Forelimb muscle (tissue), 1 donor: ENCODE measurements at regions not wholly inside any gene's neighbourhood (a gene's known extent, or its start where the extent isn't known, plus 50 kb on each side); places are given as distances from the start of the nearest gene placed in this dataset.

Experiments
- DNase-seq: peaks from one replicate; pipeline ENCODE4 v3.0.0-alpha.2; 2013; ENCODE audit warnings: low read depth

- no peak for DNase-seq
Measured at GRCh38 chr3:34011171-34012101, 213.0 kb downstream of the PDCD6IP start.

- no peak for DNase-seq
Measured at GRCh38 chr3:34012102-34012461, 213.7 kb downstream of the PDCD6IP start.

GRCh38 chr3:34013818-34014570, 215.6 kb downstream of the PDCD6IP start:
- no peak for DNase-seq

- DNase-seq: no peak
Measured at GRCh38 chr3:34015204-34016142, 217.0 kb downstream of the PDCD6IP start.

- DNase-seq: no peak
Measured at GRCh38 chr3:34016925-34017587, 218.6 kb downstream of the PDCD6IP start.

GRCh38 chr3:34017757-34018156, 219.3 kb downstream of the PDCD6IP start:
- no peak for DNase-seq

- no peak for DNase-seq
Measured at GRCh38 chr3:34019158-34019557, 220.7 kb downstream of the PDCD6IP start.

GRCh38 chr3:34020170-34020569, 221.7 kb downstream of the PDCD6IP start:
- no peak for DNase-seq

- DNase-seq: no peak
Measured at GRCh38 chr3:34020726-34021680, 222.6 kb downstream of the PDCD6IP start.

- DNase-seq: no peak
Measured at GRCh38 chr3:34022147-34022546, 223.7 kb downstream of the PDCD6IP start.

GRCh38 chr3:34024447-34025240, 226.2 kb downstream of the PDCD6IP start:
- no peak for DNase-seq

- no peak for DNase-seq
Measured at GRCh38 chr3:34033839-34034238, 235.4 kb downstream of the PDCD6IP start.

- no peak for DNase-seq
Measured at GRCh38 chr3:34034840-34035239, 236.4 kb downstream of the PDCD6IP start.

- no peak for DNase-seq
Measured at GRCh38 chr3:34035775-34036174, 237.3 kb downstream of the PDCD6IP start.

GRCh38 chr3:34037260-34037659, 238.8 kb downstream of the PDCD6IP start:
- no peak for DNase-seq

GRCh38 chr3:34038131-34038530, 239.7 kb downstream of the PDCD6IP start:
- DNase-seq: no peak

- no peak for DNase-seq
Measured at GRCh38 chr3:34046154-34046553, 247.7 kb downstream of the PDCD6IP start.

GRCh38 chr3:34053626-34054025, 255.2 kb downstream of the PDCD6IP start:
- DNase-seq: no peak
